VCaP (cell line): ENCODE measurements at regions not wholly inside any gene's neighbourhood (a gene's known extent, or its start where the extent isn't known, plus 50 kb on each side); places are given as distances from the start of the nearest gene placed in this dataset.

Source experiments
- H3K27ac ChIP-seq: fragments of 450-650 bp; 2 replicates; pipeline ENCODE4 v1.5.1; 2017
- CTCF ChIP-seq: fragments of 450-650 bp; conservative IDR thresholded peaks from 2 replicates; pipeline ENCODE4 v1.5.1; 2017; ENCODE audit warnings: mild to moderate bottlenecking, moderate library complexity

GRCh38 chr6:131451321-131452144 is 121.5 kb upstream of the ARG1 start:
- H3K27ac ChIP-seq: no peak overlapping the region
- TF ChIP-seq CTCF: no peak

- H3K27ac ChIP-seq: no peak overlapping the region
- TF ChIP-seq CTCF: no peak
Observed at GRCh38 chr6:131453803-131454202, 119.2 kb upstream of the ARG1 start.

GRCh38 chr6:131456565-131456964 is 116.5 kb upstream of the ARG1 start:
- no peak overlapping the region for H3K27ac ChIP-seq
- TF ChIP-seq CTCF: no peak

- H3K27ac ChIP-seq: peak overlapping the region; percentile 69
- TF ChIP-seq CTCF: no peak
Observed at GRCh38 chr6:131459005-131459404, 114.0 kb upstream of the ARG1 start.

- H3K27ac ChIP-seq: peak overlapping the region; percentile 69; the same call in 1 of the 2 replicates
- no peak for TF ChIP-seq CTCF
Observed at GRCh38 chr6:131460614-131461000, 112.4 kb upstream of the ARG1 start.

GRCh38 chr6:131469130-131469529 is 103.9 kb upstream of the ARG1 start:
- TF ChIP-seq CTCF: no peak
- H3K27ac ChIP-seq: peak overlapping the region; percentile 35

GRCh38 chr6:131470534-131470933 is 102.5 kb upstream of the ARG1 start:
- no peak for TF ChIP-seq CTCF

More at GRCh38 chr6:131470534-131470933, 102.5 kb upstream of the ARG1 start:
- no peak overlapping the region for H3K27ac ChIP-seq
